ENCODE measurements at regions not wholly inside any gene's neighbourhood (a gene's known extent, or its start where the extent isn't known, plus 50 kb on each side); places are given as distances from the start of the nearest gene placed in this dataset.

DNA sequence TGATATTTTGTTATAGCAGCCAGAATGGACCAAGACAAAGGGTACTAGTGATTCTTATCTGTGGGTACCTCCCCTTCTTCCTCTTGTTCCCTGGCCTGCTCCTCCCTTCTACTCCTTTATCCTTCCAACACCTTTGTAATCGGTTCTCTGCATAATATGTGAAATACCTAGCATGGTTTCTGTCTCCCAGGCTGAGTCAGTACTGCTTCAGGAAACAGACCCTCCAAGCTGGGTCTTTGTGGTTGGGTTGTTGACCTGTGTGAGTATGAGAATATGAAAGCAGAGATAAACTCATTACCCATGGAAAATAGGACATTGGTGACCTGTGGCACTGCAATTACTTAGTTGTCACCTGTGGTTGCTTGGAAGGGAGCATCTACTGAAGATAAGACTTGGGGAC lies 69.3 kb upstream of the KLF13 start:
- ATAC-seq (ENCODE audit: low FRiP score) = no peak
- TF ChIP-seq, protein P1, sequence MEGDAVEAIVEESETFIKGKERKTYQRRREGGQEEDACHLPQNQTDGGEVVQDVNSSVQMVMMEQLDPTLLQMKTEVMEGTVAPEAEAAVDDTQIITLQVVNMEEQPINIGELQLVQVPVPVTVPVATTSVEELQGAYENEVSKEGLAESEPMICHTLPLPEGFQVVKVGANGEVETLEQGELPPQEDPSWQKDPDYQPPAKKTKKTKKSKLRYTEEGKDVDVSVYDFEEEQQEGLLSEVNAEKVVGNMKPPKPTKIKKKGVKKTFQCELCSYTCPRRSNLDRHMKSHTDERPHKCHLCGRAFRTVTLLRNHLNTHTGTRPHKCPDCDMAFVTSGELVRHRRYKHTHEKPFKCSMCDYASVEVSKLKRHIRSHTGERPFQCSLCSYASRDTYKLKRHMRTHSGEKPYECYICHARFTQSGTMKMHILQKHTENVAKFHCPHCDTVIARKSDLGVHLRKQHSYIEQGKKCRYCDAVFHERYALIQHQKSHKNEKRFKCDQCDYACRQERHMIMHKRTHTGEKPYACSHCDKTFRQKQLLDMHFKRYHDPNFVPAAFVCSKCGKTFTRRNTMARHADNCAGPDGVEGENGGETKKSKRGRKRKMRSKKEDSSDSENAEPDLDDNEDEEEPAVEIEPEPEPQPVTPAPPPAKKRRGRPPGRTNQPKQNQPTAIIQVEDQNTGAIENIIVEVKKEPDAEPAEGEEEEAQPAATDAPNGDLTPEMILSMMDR (IDR thresholded peaks at IDR 0.05) = no peak
- no peak for DNase-seq (ENCODE audit: low spot score)

DNA sequence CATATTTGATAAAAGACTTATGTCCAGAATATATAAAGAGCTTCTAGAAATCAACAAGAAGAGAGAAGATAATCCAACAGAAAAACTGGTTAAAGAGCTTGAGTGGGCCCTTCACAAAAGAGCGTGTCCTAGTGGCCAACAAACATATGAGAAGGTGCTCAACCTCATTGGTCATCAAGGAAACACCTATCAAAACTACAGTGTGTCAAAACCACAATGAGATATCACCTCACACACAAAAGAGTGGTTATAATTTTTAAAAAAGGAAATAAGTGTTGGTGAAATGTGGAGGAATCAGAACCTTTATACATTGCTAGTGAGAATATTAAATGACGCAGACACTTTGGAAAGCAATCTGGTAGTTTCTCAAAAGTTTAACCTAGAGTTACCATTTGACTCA lies 68.4 kb upstream of the KLF13 start:
- TF ChIP-seq, protein P1 (IDR thresholded peaks at IDR 0.05) = no peak
- DNase-seq (ENCODE audit: low spot score) (no peak), ATAC-seq (ENCODE audit: low FRiP score) (no peak)

DNA sequence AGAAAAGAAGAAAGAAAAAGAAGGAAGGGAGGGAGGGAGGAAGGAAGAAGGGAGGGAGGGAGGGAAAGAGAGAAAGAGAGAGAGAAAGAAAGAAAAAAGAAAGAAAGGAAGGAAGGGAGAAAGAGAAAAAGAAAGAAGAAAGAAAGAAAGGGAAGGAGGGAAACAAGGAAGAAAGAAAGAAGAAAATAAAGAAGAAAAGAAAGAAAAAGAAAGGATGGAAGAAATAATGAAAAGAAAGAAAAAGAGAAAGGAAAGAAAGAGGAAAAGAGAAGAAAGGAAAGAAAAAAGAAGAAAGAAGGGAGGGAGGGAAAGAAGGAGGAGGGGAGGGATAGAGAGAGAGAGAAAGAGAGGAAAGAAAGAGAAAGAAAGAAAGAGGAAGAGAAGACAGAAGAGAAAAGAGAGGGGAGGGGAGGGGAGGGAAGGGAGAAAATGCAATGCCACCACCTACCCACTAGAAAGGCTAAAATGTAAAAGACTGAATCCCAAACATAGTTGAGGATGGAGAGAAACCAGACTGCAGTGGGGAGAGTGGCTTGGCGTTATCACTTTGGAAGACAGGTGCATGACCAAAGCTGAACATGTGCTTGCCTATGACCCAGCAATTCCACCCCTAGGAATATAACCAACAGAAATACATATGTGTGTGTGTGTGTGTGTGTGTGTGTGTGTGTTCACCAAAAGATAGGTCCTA lies 66.9 kb upstream of the KLF13 start:
- ATAC-seq (ENCODE audit: low FRiP score) = no peak
- no peak for DNase-seq (ENCODE audit: low spot score)
- TF ChIP-seq, protein P1 (IDR thresholded peaks at IDR 0.05) = no peak

DNA sequence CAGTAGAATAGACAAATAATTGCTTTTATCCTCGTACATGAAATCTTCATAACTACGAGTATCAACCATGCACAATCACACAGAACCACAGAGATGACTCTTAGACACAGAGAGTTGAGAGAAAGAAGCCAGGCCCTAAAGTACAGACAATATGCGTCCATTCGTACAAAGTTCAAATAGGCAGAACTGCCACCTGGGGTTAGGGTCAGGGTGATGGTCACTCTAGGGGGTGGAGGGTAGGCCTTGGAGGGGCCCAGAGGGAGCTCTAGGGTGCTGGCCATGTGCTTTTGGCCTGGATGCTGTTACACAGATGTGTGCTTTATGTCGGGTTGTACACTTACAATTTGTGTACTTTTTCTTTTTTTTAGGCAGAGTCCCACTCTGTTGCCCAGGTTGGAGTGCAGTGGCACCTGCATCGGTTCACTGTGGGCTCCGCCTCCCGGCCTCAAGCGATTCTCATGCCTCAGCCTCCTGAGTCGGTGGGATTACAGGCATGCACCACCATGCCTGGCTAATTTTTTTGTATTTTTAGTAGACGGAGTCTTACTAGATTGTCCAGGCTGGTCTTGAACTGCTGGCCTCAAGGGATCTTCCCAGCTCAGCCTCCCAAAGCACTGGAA lies 65.9 kb upstream of the KLF13 start:
- ATAC-seq (ENCODE audit: low FRiP score) (no peak), DNase-seq (ENCODE audit: low spot score) (no peak)
- TF ChIP-seq, protein P1 (IDR thresholded peaks at IDR 0.05) = no peak

DNA sequence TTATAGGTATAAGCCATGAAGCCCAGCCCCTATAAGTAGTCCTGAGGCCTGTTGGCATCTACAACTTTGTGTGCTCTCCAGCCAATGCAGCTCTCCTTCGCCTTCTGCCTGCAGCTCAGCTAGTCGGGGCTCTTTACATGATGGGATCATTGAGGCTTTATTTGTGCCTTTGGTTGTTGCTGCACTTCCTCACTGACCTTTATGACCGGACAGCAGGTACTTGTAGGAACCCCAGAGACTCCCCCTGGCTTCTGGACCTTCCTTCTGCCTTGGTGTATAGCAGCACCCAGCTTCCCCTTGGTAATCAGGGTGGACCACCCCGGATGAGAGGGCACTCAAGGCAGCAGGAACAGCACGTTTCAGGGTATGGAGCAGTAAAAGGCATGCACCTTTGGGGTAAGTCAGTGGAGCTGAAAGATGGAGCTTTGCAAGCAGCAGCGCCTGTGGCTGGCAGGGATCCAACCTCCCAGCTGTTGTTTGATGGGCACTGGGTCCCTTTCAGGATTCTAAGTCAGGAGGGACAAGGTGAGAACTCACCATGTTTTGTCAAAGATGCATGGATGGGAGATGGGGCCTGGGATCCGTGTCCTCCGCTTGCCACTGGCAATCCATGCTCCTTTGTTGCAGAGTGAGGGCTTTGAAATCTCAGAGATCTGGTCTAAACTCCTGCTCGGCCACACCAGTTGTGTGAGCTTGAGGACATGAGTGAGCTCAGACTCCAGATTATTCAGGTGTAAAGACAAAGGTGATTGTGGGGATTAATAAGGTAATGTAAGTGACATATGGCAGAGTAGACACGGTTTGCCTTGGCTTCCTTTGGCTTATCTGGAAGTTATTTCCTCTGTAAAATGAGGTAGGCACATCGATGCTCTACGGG lies 65.1 kb upstream of the KLF13 start:
- peak; percentile 20 for DNase-seq (ENCODE audit: low spot score)
- ATAC-seq (ENCODE audit: low FRiP score) = no peak
- TF ChIP-seq, protein P1 (IDR thresholded peaks at IDR 0.05) = no peak

DNA sequence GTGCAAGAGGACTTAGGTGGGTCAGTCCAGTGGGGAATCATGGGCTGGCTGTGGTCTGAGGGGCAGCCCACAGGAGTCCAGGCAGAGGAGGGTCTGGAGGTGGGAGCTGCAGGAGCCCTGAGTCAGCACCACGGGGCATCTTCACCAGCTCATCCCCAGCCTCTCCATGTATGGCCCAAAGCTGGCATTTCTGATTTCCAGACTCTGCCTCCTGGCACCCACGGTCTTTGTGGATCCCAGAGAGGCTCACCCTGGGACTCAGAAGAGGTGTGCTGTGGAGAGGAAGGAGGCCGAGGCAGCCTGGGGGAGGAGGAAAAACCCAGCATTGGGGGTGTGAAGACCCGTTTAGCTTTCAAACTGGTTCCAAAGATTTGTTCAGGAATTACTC lies 64.5 kb upstream of the KLF13 start:
- no peak for ATAC-seq (ENCODE audit: low FRiP score)
- TF ChIP-seq, protein P1 (IDR thresholded peaks at IDR 0.05) = no peak
- DNase-seq (ENCODE audit: low spot score) = no peak
